ENCODE measurements at regions not wholly inside any gene's neighbourhood (a gene's known extent, or its start where the extent isn't known, plus 50 kb on each side); places are given as distances from the start of the nearest gene placed in this dataset.
A peak's percentile ranks its signal among the peaks of the same experiment; 100 is the strongest.

- Histone ChIP-seq H3K27me3 (ENCODE audit: low read length) (peaks cover 17% of the 10 kb centered on the region; the same call in 1 of the 2 replicates), H3K4me3 (ENCODE audit: low read length) (no peak overlapping the region), H3K79me2 (ENCODE audit: low read length) (no peaks in the 10 kb centered on the region), H2AFZ (ENCODE audit: low read length) (no peak overlapping the region), H4K20me1 (ENCODE audit: low read length) (no peaks in the 10 kb centered on the region), H3K9me3 (ENCODE audit: low read length) (no peaks in the 10 kb centered on the region), H3K9me2 (replicated peaks; ENCODE audit: low read length) (no peaks in the 10 kb centered on the region), H3K4me2 (ENCODE audit: low read length) (no peak overlapping the region), H3K4me1 (ENCODE audit: insufficient read depth, low read length) (no peaks in the 10 kb centered on the region), H3K36me3 (ENCODE audit: low read depth, low read length) (no peaks in the 10 kb centered on the region), H3K27ac (ENCODE audit: low read length) (no peak overlapping the region), H3F3A (ENCODE audit: low read length, unreplicated experiment) (no peaks in the 10 kb centered on the region), H3K9ac (ENCODE audit: low read length) (no peak overlapping the region)
- POLR2A ChIA-PET (ENCODE audit: unreplicated experiment) = no interaction called here
- TF ChIP-seq CTCF (conservative IDR thresholded peaks at IDR 0.05; ENCODE audit: low read depth, low read length) = no peak
- no peak for TF ChIP-seq EZH2phosphoT487 (IDR thresholded peaks at IDR 0.05; ENCODE audit: borderline replicate concordance, low read length)
- no peak for TF ChIP-seq EZH2 (IDR thresholded peaks at IDR 0.05; ENCODE audit: low read length, unreplicated experiment)
- BruUV-seq (replicated peaks) = no TSS peak
- ATAC-seq (no peak), DNase-seq (no peak)
- intact Hi-C loops (cut with micrococcal nuclease) = no loop called here
- CTCF ChIA-PET = no interaction called here
These were observed 176.2 kb upstream of the CHRM2 start for GRCh38 chr7:136692221-136692620.

- ATAC-seq = no peak
- no peak overlapping the region for H3K4me3 ChIP-seq (ENCODE audit: low read length)
- H3K27ac ChIP-seq (ENCODE audit: low read length) = no peak overlapping the region
- no peak for TF ChIP-seq CTCF (conservative IDR thresholded peaks at IDR 0.05; ENCODE audit: low read depth, low read length)
- no peak for TF ChIP-seq EZH2phosphoT487 (IDR thresholded peaks at IDR 0.05; ENCODE audit: borderline replicate concordance, low read length)
- no peak for TF ChIP-seq EZH2 (IDR thresholded peaks at IDR 0.05; ENCODE audit: low read length, unreplicated experiment)
- no peaks in the 10 kb centered on the region for H3F3A ChIP-seq (ENCODE audit: low read length, unreplicated experiment)
- no peaks in the 10 kb centered on the region for H3K4me1 ChIP-seq (ENCODE audit: insufficient read depth, low read length)
- CTCF ChIA-PET = no interaction called here
- no peaks in the 10 kb centered on the region for H3K79me2 ChIP-seq (ENCODE audit: low read length)
- H3K9me3 ChIP-seq (ENCODE audit: low read length) = no peaks in the 10 kb centered on the region
- no peak overlapping the region for H3K9ac ChIP-seq (ENCODE audit: low read length)
- H4K20me1 ChIP-seq (ENCODE audit: low read length) = no peaks in the 10 kb centered on the region
- no peak for DNase-seq
- peaks cover 13% of the 10 kb centered on the region; the same call in 1 of the 2 replicates for H3K27me3 ChIP-seq (ENCODE audit: low read length)
- H2AFZ ChIP-seq (ENCODE audit: low read length) = no peak overlapping the region
- no TSS peak for BruUV-seq (replicated peaks)
- intact Hi-C loops (cut with micrococcal nuclease) = no loop called here
- H3K4me2 ChIP-seq (ENCODE audit: low read length) = no peak overlapping the region
- no peaks in the 10 kb centered on the region for H3K36me3 ChIP-seq (ENCODE audit: low read depth, low read length)
- no peaks in the 10 kb centered on the region for H3K9me2 ChIP-seq (replicated peaks; ENCODE audit: low read length)
- POLR2A ChIA-PET (ENCODE audit: unreplicated experiment) = no interaction called here
These were observed 179.9 kb upstream of the CHRM2 start for GRCh38 chr7:136688601-136689000.

GRCh38 chr7:136687693-136688322, 180.6 kb upstream of the CHRM2 start:
- Histone ChIP-seq H3K4me3 (ENCODE audit: low read length) (no peak overlapping the region), H3K9ac (ENCODE audit: low read length) (no peak overlapping the region), H3F3A (ENCODE audit: low read length, unreplicated experiment) (no peaks in the 10 kb centered on the region), H3K9me3 (ENCODE audit: low read length) (no peaks in the 10 kb centered on the region), H3K79me2 (ENCODE audit: low read length) (no peaks in the 10 kb centered on the region), H3K36me3 (ENCODE audit: low read depth, low read length) (no peaks in the 10 kb centered on the region), H2AFZ (ENCODE audit: low read length) (no peak overlapping the region), H4K20me1 (ENCODE audit: low read length) (no peaks in the 10 kb centered on the region), H3K27ac (ENCODE audit: low read length) (no peak overlapping the region), H3K9me2 (replicated peaks; ENCODE audit: low read length) (no peaks in the 10 kb centered on the region), H3K4me1 (ENCODE audit: insufficient read depth, low read length) (no peaks in the 10 kb centered on the region), H3K27me3 (ENCODE audit: low read length) (peaks cover 13% of the 10 kb centered on the region; the same call in 1 of the 2 replicates), H3K4me2 (ENCODE audit: low read length) (no peak overlapping the region)
- ATAC-seq (no peak), DNase-seq (peak; percentile 55)
- intact Hi-C loops (cut with micrococcal nuclease) = no loop called here
- ChIA-PET POLR2A (ENCODE audit: unreplicated experiment) (no interaction called here), CTCF (no interaction called here)
- no peak for TF ChIP-seq EZH2 (IDR thresholded peaks at IDR 0.05; ENCODE audit: low read length, unreplicated experiment)
- TF ChIP-seq CTCF (conservative IDR thresholded peaks at IDR 0.05; ENCODE audit: low read depth, low read length) = peak; percentile 69
- BruUV-seq (replicated peaks) = no TSS peak
